ENCODE measurements at regions not wholly inside any gene's neighbourhood (a gene's known extent, or its start where the extent isn't known, plus 50 kb on each side); places are given as distances from the start of the nearest gene placed in this dataset.
"Not testable (repeated sequence)": the region's sequence is repeated elsewhere in the genome, so short reads cannot be mapped to it uniquely, and the experiment has no call there.

- DNase-seq (no peak), ATAC-seq (no peak)
- Mint-ChIP-seq H3K9me3 (no peaks in the 10 kb centered on the region), H3K4me3 (no peak overlapping the region), H3K27me3 (no peaks in the 10 kb centered on the region), H3K27ac (no peak overlapping the region), H3K4me1 (no peaks in the 10 kb centered on the region)
Measured at GRCh38 chr5:30324083-30324482, 869.4 kb upstream of the CDH6 start.

GRCh38 chr5:30287890-30288289 lies 905.6 kb upstream of the CDH6 start:
- H3K9me3 Mint-ChIP-seq = peaks cover 14 to 28% of the 10 kb centered on the region in 2 donors
- H3K27ac Mint-ChIP-seq = no peak overlapping the region
- H3K4me1 Mint-ChIP-seq = no peaks in the 10 kb centered on the region
- H3K4me3 Mint-ChIP-seq = no peak overlapping the region
- DNase-seq (no peak), ATAC-seq (no peak)
- H3K27me3 Mint-ChIP-seq = no peaks in the 10 kb centered on the region

GRCh38 chr5:30279237-30279636 lies 914.2 kb upstream of the CDH6 start:
- ATAC-seq (no peak), DNase-seq (no peak)
- no peak overlapping the region for H3K4me3 Mint-ChIP-seq
- H3K27me3 Mint-ChIP-seq = no peaks in the 10 kb centered on the region
- H3K27ac Mint-ChIP-seq = no peak overlapping the region
- H3K9me3 Mint-ChIP-seq = peaks cover 9 to 10% of the 10 kb centered on the region in 2 donors
- H3K4me1 Mint-ChIP-seq = no peaks in the 10 kb centered on the region

- Mint-ChIP-seq H3K27me3 (no peaks in the 10 kb centered on the region), H3K27ac (no peak overlapping the region), H3K9me3 (peaks cover 13 to 17% of the 10 kb centered on the region in 2 donors), H3K4me3 (no peak overlapping the region), H3K4me1 (no peaks in the 10 kb centered on the region)
- DNase-seq = no peak
- no peak for ATAC-seq
Measured at GRCh38 chr5:30267026-30267425, 926.5 kb upstream of the CDH6 start.

- H3K4me1 Mint-ChIP-seq = no peaks in the 10 kb centered on the region
- H3K9me3 Mint-ChIP-seq = peaks cover 10 to 15% of the 10 kb centered on the region in 2 donors
- no peak for ATAC-seq
- no peak overlapping the region for H3K27ac Mint-ChIP-seq
- no peak overlapping the region for H3K4me3 Mint-ChIP-seq
- no peaks in the 10 kb centered on the region for H3K27me3 Mint-ChIP-seq
- no peak for DNase-seq
Measured at GRCh38 chr5:30239331-30240022, 954.0 kb upstream of the CDH6 start.

GRCh38 chr5:30237189-30237588 lies 956.3 kb upstream of the CDH6 start:
- ATAC-seq = no peak
- Mint-ChIP-seq H3K4me1 (no peaks in the 10 kb centered on the region), H3K27me3 (no peaks in the 10 kb centered on the region), H3K4me3 (no peak overlapping the region), H3K9me3 (peaks cover 5 to 23% of the 10 kb centered on the region in 2 donors), H3K27ac (no peak overlapping the region)
- DNase-seq = no peak

- Mint-ChIP-seq H3K9me3 (peaks cover 12 to 61% of the 10 kb centered on the region in 2 donors), H3K27ac (no peak overlapping the region), H3K27me3 (no peaks in the 10 kb centered on the region), H3K4me3 (no peak overlapping the region), H3K4me1 (no peaks in the 10 kb centered on the region)
- no peak for DNase-seq
- no peak for ATAC-seq
Measured at GRCh38 chr5:30209755-30210154, 983.7 kb upstream of the CDH6 start.

GRCh38 chr5:30197662-30198061 lies 995.8 kb upstream of the CDH6 start:
- ATAC-seq = no peak

GRCh38 chr5:30195036-30195435 lies 998.5 kb upstream of the CDH6 start:
- H3K9me3 Mint-ChIP-seq = peaks cover 8 to 11% of the 10 kb centered on the region in 2 donors
- H3K4me3 Mint-ChIP-seq = no peak overlapping the region
- H3K27me3 Mint-ChIP-seq = no peaks in the 10 kb centered on the region
- no peak overlapping the region for H3K27ac Mint-ChIP-seq
- no peaks in the 10 kb centered on the region for H3K4me1 Mint-ChIP-seq
- DNase-seq (no peak), ATAC-seq (no peak)

More at GRCh38 chr5:30197662-30198061, 995.8 kb upstream of the CDH6 start:
- Mint-ChIP-seq H3K4me1 (no peaks in the 10 kb centered on the region), H3K27me3 (no peaks in the 10 kb centered on the region), H3K4me3 (no peak overlapping the region), H3K27ac (no peak overlapping the region), H3K9me3 (peaks cover 8 to 20% of the 10 kb centered on the region in 2 donors)
- no peak for DNase-seq

- H3K4me3 Mint-ChIP-seq = no peak overlapping the region
- ATAC-seq (no peak), DNase-seq (no peak)
- H3K4me1 Mint-ChIP-seq = no peaks in the 10 kb centered on the region
- no peaks in the 10 kb centered on the region for H3K27me3 Mint-ChIP-seq
- H3K27ac Mint-ChIP-seq = no peak overlapping the region
- peaks cover 6 to 11% of the 10 kb centered on the region in 2 donors for H3K9me3 Mint-ChIP-seq
Measured at GRCh38 chr5:30194595-30194994, 998.9 kb upstream of the CDH6 start.

GRCh38 chr5:30183795-30184194 lies 1009.7 kb upstream of the CDH6 start:
- Mint-ChIP-seq H3K4me3 (no peak overlapping the region), H3K27me3 (no peaks in the 10 kb centered on the region), H3K4me1 (no peaks in the 10 kb centered on the region), H3K27ac (no peak overlapping the region), H3K9me3 (peaks cover 7 to 15% of the 10 kb centered on the region in 2 donors)
- no peak for ATAC-seq
- no peak for DNase-seq

GRCh38 chr5:30156156-30156555 lies 1037.3 kb upstream of the CDH6 start:
- no peak overlapping the region for H3K4me3 Mint-ChIP-seq
- H3K27ac Mint-ChIP-seq = no peak overlapping the region
- peaks cover 15 to 36% of the 10 kb centered on the region in 2 donors for H3K9me3 Mint-ChIP-seq
- no peak for DNase-seq
- no peaks in the 10 kb centered on the region for H3K27me3 Mint-ChIP-seq
- H3K4me1 Mint-ChIP-seq = no peaks in the 10 kb centered on the region
- ATAC-seq = no peak

- Mint-ChIP-seq H3K9me3 (peaks cover 10 to 29% of the 10 kb centered on the region in 2 donors), H3K4me1 (no peaks in the 10 kb centered on the region), H3K4me3 (no peak overlapping the region), H3K27ac (no peak overlapping the region), H3K27me3 (no peaks in the 10 kb centered on the region)
- DNase-seq (no peak), ATAC-seq (no peak)
Measured at GRCh38 chr5:30152431-30152830, 1041.1 kb upstream of the CDH6 start.

- H3K27ac Mint-ChIP-seq = no peak overlapping the region
- no peaks in the 10 kb centered on the region for H3K4me1 Mint-ChIP-seq
- no peaks in the 10 kb centered on the region for H3K27me3 Mint-ChIP-seq
- peaks cover 18 to 20% of the 10 kb centered on the region in 2 donors for H3K9me3 Mint-ChIP-seq
- DNase-seq = no peak
- no peak for ATAC-seq
- H3K4me3 Mint-ChIP-seq = no peak overlapping the region
Measured at GRCh38 chr5:30150231-30150630, 1043.3 kb upstream of the CDH6 start.

GRCh38 chr5:30149526-30149925 lies 1044.0 kb upstream of the CDH6 start:
- H3K4me1 Mint-ChIP-seq = no peaks in the 10 kb centered on the region
- H3K27me3 Mint-ChIP-seq = no peaks in the 10 kb centered on the region
- DNase-seq (no peak), ATAC-seq (no peak)
- no peak overlapping the region for H3K27ac Mint-ChIP-seq
- no peak overlapping the region for H3K4me3 Mint-ChIP-seq
- H3K9me3 Mint-ChIP-seq = peaks cover 18 to 19% of the 10 kb centered on the region in 2 donors

GRCh38 chr5:30147976-30148375 lies 1045.5 kb upstream of the CDH6 start:
- ATAC-seq = no peak
- H3K9me3 Mint-ChIP-seq = peaks cover 18 to 25% of the 10 kb centered on the region in 2 donors

GRCh38 chr5:30144059-30144458 lies 1049.4 kb upstream of the CDH6 start:
- peaks cover 29 to 33% of the 10 kb centered on the region in 2 donors for H3K9me3 Mint-ChIP-seq
- not testable (repeated sequence) for ATAC-seq, DNase-seq, H3K27me3 Mint-ChIP-seq, H3K4me3 Mint-ChIP-seq, H3K4me1 Mint-ChIP-seq, H3K27ac Mint-ChIP-seq

More at GRCh38 chr5:30147976-30148375, 1045.5 kb upstream of the CDH6 start:
- no peaks in the 10 kb centered on the region for H3K27me3 Mint-ChIP-seq
- no peak for DNase-seq
- H3K4me3 Mint-ChIP-seq = no peak overlapping the region
- H3K4me1 Mint-ChIP-seq = no peaks in the 10 kb centered on the region
- H3K27ac Mint-ChIP-seq = no peak overlapping the region
